Stimulated activated CD8-positive, alpha-beta memory T cell treated with anti-CD3 and anti-CD28 coated beads, Interleukin-15, amount 100 ng/mL, for 24 hours (primary cell): ENCODE measurements at regions not wholly inside any gene's neighbourhood (a gene's known extent, or its start where the extent isn't known, plus 50 kb on each side); places are given as distances from the start of the nearest gene placed in this dataset.

ENCODE experiments used
- DNase-seq: peaks from one replicate; pipeline ENCODE4 v3.0.0-alpha.2; 2020; ENCODE audit warnings: low read depth

- no peak for DNase-seq
These were observed 831.5 kb upstream of the CELF4 start for GRCh38 chr18:38397094-38397493.

- no peak for DNase-seq
These were observed 820.5 kb upstream of the CELF4 start for GRCh38 chr18:38386146-38386545.

- no peak for DNase-seq
These were observed 804.4 kb upstream of the CELF4 start for GRCh38 chr18:38369772-38370690.

GRCh38 chr18:38368886-38369285 lies 803.3 kb upstream of the CELF4 start:
- DNase-seq = no peak

GRCh38 chr18:38368246-38368645 lies 802.6 kb upstream of the CELF4 start:
- DNase-seq = no peak

- DNase-seq = no peak
These were observed 801.9 kb upstream of the CELF4 start for GRCh38 chr18:38367473-38367872.

GRCh38 chr18:38362286-38362792 lies 796.7 kb upstream of the CELF4 start:
- DNase-seq = no peak

GRCh38 chr18:38358805-38359657 lies 793.4 kb upstream of the CELF4 start:
- DNase-seq = no peak

GRCh38 chr18:38353149-38353548 lies 787.6 kb upstream of the CELF4 start:
- no peak for DNase-seq

GRCh38 chr18:38350141-38350540 lies 784.5 kb upstream of the CELF4 start:
- no peak for DNase-seq

GRCh38 chr18:38330573-38330972 lies 765.0 kb upstream of the CELF4 start:
- DNase-seq = no peak

GRCh38 chr18:38329145-38329544 lies 763.5 kb upstream of the CELF4 start:
- no peak for DNase-seq

- DNase-seq = no peak
These were observed 756.6 kb upstream of the CELF4 start for GRCh38 chr18:38322206-38322605.

- no peak for DNase-seq
These were observed 755.7 kb upstream of the CELF4 start for GRCh38 chr18:38321262-38321661.

- no peak for DNase-seq
These were observed 752.8 kb upstream of the CELF4 start for GRCh38 chr18:38318416-38318815.

- DNase-seq = no peak
These were observed 748.2 kb upstream of the CELF4 start for GRCh38 chr18:38313831-38314230.

GRCh38 chr18:38312532-38312931 lies 746.9 kb upstream of the CELF4 start:
- DNase-seq = no peak

GRCh38 chr18:38310936-38311335 lies 745.3 kb upstream of the CELF4 start:
- no peak for DNase-seq

- DNase-seq = no peak
These were observed 742.3 kb upstream of the CELF4 start for GRCh38 chr18:38307914-38308313.

- DNase-seq = no peak
These were observed 740.4 kb upstream of the CELF4 start for GRCh38 chr18:38305961-38306360.

- DNase-seq = no peak
These were observed 736.0 kb upstream of the CELF4 start for GRCh38 chr18:38301621-38302020.

- DNase-seq = no peak
These were observed 732.3 kb upstream of the CELF4 start for GRCh38 chr18:38297910-38298309.

GRCh38 chr18:38290229-38290628 lies 724.6 kb upstream of the CELF4 start:
- DNase-seq = no peak
